ENCODE measurements at regions not wholly inside any gene's neighbourhood (a gene's known extent, or its start where the extent isn't known, plus 50 kb on each side); places are given as distances from the start of the nearest gene placed in this dataset.

GRCh38 chr6:139701695-139702094 is 327.2 kb upstream of the CITED2 start:
- no peak for DNase-seq (ENCODE audit: extremely low read depth in 1 of 4, low spot score in 3 of 4)
- H4K20me1 ChIP-seq (replicated peaks; ENCODE audit: control insufficient read depth, insufficient read depth, low read length): no peaks in the 10 kb centered on the region
- H3K4me2 ChIP-seq (ENCODE audit: insufficient read depth, low read length): no peak overlapping the region
- no peaks in the 10 kb centered on the region for H3K4me1 ChIP-seq (replicated peaks in 1 of 2; ENCODE audit: control insufficient read depth in 2 of 2, insufficient read depth in 2 of 2, low read length in 2 of 2)
- no peaks in the 10 kb centered on the region for H3K79me2 ChIP-seq (ENCODE audit: control insufficient read depth, insufficient read depth, low read length)
- H3K9me1 ChIP-seq (ENCODE audit: control insufficient read depth, insufficient read depth, low read length): no peaks in the 10 kb centered on the region
- POLR2A ChIA-PET: interaction anchor here (1.7 kb wide), 1 partner anchor 327 kb away, joined by 6 read pairs; the partner anchor contains the start of gene CITED2
- WGBS (ENCODE audit: insufficient coverage, low coverage, missing lambda C conversion rate): 57% methylated on average over 4 of the region's 4 CpGs
- intact Hi-C loops (cut with micrococcal nuclease) (no loop called here), in situ Hi-C loops (cut with MboI) (no loop called here)
- H3K36me3 ChIP-seq (ENCODE audit: control insufficient read depth, insufficient read depth, low read length): no peaks in the 10 kb centered on the region
- no peaks in the 10 kb centered on the region for H3K27me3 ChIP-seq (ENCODE audit: control insufficient read depth in 2 of 2, insufficient read depth in 2 of 2, low read length in 2 of 2)
- 0 out of 2 replicates have a peak, but pooled peaks cover 4% of the 10 kb centered on the region for H3K9me3 ChIP-seq (replicated peaks; ENCODE audit: control insufficient read depth, insufficient read depth, low read depth, low read length)
- no TSS peak for BruUV-seq (replicated peaks)
- no peak overlapping the region for H3K9ac ChIP-seq (ENCODE audit: insufficient read depth in 1 of 2, low read depth in 2 of 2, low read length in 2 of 2)
- FAIRE-seq: no peak
- no peak overlapping the region for H3K4me3 ChIP-seq
- no peak overlapping the region for H3K27ac ChIP-seq (ENCODE audit: extremely low read depth, low read depth, low read length)
- CTCF ChIA-PET (ENCODE audit: low intra/inter-chr PET ratio): no interaction called here
- TF ChIP-seq, protein P1, sequence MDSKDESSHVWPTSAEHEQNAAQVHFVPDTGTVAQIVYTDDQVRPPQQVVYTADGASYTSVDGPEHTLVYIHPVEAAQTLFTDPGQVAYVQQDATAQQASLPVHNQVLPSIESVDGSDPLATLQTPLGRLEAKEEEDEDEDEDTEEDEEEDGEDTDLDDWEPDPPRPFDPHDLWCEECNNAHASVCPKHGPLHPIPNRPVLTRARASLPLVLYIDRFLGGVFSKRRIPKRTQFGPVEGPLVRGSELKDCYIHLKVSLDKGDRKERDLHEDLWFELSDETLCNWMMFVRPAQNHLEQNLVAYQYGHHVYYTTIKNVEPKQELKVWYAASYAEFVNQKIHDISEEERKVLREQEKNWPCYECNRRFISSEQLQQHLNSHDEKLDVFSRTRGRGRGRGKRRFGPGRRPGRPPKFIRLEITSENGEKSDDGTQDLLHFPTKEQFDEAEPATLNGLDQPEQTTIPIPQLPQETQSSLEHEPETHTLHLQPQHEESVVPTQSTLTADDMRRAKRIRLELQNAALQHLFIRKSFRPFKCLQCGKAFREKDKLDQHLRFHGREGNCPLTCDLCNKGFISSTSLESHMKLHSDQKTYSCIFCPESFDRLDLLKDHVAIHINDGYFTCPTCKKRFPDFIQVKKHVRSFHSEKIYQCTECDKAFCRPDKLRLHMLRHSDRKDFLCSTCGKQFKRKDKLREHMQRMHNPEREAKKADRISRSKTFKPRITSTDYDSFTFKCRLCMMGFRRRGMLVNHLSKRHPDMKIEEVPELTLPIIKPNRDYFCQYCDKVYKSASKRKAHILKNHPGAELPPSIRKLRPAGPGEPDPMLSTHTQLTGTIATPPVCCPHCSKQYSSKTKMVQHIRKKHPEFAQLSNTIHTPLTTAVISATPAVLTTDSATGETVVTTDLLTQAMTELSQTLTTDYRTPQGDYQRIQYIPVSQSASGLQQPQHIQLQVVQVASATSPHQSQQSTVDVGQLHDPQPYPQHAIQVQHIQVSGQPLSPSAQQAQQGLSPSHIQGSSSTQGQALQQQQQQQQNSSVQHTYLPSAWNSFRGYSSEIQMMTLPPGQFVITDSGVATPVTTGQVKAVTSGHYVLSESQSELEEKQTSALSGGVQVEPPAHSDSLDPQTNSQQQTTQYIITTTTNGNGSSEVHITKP (IDR thresholded peaks at IDR 0.05; ENCODE audit: partially characterized antibody): peak; percentile 21
- TF ChIP-seq KLF16 (IDR thresholded peaks at IDR 0.05) (no peak), ZBTB33 (CRISPR knock-in tag; IDR thresholded peaks at IDR 0.05) (peak; percentile 97), CC2D1A (IDR thresholded peaks at IDR 0.05) (peak; percentile 39; the same call in 1 of the 2 replicates)
- ATAC-seq: no peak
- no peak overlapping the region for H2AFZ ChIP-seq (ENCODE audit: low read depth, low read length)

Measured in K562 (cell line).